HG02678 (cell line): ENCODE measurements at regions not wholly inside any gene's neighbourhood (a gene's known extent, or its start where the extent isn't known, plus 50 kb on each side); places are given as distances from the start of the nearest gene placed in this dataset.

Source experiments
- ATAC-seq: cut with Tn5 transposase; IDR thresholded peaks from one replicate; pipeline ENCODE4 v1.9.1; 2021; ENCODE audit warnings: mild to moderate bottlenecking, moderate library complexity; ENCODE audit not compliant: unreplicated experiment

DNA sequence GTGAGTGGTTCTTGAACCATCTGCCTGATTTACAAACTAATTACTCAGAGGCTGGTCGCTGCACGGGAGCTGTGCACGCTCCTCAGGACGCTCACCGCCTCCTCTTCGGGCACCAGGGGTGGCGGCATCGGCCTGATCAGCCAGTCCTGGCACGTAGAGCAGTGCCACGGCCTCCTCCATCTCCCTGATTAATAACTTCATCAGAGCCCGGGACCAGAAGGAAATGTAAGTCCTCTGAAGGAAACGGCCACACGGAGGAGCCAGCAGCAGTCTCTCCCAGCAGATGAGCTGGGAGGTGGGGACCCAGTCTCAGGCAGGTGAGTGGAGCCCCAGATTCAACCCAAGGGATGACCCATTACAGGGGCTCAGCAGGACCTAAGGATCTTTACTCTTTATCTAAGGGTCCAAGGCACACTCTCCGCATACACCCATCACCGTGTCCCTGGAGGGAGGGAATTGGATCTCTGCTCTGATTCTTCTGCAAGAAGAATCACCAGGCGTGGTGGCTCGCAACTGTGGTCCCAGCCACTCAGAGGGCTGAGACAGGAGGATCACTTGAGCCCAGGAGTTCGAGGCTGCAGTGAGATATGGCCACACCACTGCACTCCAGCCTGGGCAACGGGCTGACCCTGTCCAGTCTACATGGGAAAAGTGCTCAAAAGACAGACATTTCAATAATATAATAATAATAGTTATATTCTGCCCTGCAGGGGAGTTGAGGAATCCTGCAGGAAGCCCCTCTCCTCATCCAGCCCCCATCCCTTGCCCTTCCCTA is 366.5 kb downstream of the SEC14L1 start:
- ATAC-seq: no peak

DNA sequence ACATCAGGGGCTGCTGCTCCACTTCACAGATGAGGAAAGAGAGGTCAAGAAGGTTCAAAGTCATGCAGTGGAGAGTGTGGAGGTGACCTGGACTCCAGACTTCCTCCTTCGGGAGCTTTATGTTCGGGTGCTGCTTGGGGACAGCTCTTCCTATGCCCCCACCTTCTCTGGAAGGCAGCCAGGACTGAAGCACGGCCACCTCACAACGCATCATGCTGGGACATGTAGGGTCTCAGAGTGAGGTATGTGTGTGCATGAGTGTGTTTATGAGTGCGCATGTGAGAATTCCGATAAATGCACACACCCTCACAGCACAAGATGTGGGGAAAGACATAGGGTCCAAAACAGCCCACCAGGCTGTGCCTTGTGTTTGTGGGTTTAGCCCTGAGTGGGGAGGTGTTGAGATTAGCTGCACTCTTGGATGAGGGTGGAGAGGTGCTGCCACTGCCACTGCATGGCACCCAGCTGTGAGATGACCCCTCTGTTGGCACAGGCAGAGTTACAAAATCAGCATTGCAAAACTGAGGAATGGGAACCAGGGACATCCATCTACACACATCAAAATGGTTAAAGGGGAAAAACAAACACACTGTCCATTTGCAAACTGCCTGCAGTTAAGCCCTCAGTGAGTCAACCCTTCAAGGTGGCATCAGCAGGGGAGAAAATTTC is 367.4 kb downstream of the SEC14L1 start:
- no peak for ATAC-seq

DNA sequence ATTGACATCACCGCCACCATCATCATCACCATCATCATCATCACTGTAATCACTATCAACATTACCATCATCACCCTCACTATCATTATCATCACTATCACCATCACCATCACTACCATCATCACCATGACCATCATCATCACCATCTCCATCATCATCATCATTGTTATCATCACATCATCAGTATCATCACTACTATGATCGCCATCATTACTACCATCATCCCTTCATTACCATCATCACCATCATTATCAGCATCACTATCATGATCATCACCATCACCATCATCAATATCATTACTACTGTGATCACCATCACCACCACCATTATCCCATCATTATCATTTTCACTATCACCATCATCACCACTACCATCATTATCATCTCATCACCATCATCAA is 368.3 kb downstream of the SEC14L1 start:
- no peak for ATAC-seq

DNA sequence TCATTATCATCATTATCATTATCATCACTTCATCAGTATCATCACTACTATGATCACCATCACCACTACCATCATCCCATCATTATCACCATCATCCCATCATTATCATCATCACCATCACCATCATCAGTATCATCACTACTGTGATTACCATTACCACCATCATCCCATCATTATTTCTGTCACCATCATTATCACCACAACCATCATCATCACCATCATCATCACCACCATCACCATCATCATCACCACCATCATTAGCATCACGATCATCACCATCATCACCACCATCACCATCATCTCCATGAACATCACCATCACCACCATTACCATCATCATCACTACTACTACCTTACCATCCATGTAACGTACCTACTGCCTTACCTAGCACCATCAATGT is 368.8 kb downstream of the SEC14L1 start:
- no peak for ATAC-seq

DNA sequence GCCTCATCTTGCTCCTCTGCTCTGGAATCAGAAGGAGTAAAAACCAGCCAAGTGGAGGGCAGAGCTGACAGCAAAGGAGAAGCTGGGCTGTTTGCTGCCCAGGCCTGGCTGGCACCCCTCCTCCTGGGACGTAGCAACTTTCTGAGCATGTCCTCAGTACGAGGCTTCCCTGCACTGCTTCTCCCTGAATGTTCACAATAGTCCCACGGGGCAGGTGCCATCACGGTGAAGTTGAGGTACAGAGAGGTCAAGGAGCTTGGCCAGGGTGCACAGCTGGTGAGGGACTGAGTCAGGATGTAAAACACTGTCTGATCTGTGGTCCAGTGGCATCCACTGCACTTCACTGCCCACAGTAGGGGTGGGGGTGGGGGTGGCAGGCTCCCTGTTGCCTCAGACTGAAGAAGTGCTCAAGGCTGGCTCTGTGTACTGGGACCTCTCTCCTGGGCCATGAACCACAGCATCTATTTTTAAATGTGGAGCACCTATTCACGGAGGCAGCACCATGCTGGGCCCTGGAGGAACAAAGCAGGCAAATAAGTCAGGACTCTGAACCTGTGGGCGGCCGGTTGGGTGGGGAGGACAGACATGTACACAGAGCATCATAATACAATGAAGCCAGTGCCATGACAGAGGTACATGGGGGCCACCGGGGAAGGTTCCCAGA is 369.5 kb downstream of the SEC14L1 start:
- ATAC-seq: no peak

DNA sequence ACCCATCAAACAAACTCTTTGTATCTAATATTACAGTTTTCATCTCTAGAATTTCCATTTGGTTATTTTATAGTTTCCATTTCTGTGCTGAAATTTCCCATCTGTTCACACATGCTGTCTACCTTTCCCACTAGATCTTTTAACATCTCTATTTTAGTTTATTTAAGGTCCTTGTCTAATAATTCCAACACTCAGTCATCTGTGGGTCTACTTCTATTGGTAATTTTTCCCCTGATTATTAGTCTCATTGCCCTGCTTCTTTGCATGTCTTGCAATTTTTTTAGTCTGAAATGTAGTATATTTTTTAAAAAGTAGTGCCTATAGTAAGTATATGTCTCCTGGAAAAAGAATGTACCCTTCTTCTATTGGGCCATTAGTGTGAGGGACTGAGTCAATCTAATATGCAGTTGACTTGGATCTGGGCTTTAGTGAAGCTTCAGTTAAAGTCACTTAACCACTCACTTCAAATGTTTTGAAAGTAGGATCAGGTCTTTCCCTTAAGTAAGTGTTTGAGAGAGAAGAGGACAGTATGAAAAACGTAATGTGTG is 370.8 kb downstream of the SEC14L1 start:
- ATAC-seq: no peak

DNA sequence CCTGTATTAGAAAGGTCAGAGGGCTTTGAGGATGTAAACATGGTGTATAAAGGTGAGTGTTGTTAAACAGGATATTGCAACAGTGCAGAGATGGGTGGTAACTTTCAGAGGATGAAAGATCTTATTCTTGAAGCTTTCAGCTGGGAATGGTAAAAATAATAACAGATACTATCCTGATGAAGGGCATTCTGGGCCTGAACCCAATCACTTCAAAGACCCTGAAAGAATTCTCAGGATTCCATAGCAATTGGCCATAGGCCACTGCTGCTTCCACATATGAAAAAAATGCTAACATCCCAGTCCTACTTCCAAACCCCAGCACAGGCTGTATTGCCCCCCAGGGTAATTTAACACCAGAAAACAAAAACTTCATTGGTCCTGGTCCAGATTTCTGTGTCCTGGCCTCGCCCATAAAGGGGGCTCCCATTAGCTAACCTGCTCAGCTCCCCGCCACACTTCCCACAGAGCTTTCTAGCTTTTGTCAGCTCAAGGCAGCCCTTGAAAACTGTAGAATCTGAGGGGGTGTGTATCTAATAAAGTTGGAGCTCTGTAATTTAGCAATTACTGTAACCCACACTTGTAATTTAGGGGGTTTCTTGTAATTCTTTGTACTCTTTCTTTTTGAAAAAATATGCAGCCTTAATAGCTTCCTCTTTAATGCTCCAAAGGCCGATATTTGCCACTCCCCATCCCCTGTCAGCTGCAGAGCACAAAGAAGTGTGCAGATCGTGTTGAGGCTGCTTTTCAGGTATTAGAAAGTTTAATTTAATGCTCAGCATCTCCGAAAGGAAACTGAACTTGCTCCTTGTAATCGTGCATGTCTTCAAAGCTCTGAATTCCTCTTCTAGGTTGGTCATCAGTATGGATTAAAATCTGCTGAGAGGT is 371.5 kb downstream of the SEC14L1 start:
- no peak for ATAC-seq

DNA sequence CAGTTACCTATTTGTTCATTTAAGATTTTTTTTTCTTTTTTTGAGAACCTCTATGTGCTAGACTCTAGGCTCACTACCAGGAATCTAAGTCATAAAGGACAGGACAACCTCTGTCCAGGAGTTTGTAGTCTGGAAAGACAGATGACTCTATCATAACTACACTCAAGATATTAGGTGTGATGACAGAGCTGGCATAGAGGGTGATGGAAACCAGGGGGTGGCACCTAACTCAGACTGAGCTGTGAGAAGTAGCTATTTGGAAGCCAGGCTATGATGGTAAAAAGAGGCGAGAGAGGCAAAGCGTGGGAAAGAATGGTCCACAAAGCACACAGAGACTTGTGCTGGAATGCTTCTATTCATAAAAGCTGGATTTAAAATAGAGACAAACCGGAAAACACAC is 372.3 kb downstream of the SEC14L1 start:
- ATAC-seq: no peak

DNA sequence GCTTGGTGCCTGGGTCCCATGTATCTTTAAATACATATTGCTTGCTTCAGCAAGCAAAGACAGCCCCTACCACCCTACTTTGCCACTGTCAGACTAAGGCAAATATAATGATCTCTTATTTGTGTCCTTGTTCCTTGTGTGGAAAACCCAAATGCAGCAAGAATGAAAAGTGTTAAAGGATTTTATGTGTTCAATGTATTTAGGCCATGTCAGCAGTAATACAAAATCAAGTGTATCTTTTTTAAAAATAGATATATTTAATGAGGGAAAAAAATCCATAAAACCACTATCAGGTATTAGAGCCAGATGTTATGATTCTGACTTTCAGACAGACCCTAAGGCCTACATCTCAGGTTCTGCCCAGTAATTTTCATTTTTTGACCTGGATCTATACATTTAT is 374.5 kb downstream of the SEC14L1 start:
- ATAC-seq: no peak

DNA sequence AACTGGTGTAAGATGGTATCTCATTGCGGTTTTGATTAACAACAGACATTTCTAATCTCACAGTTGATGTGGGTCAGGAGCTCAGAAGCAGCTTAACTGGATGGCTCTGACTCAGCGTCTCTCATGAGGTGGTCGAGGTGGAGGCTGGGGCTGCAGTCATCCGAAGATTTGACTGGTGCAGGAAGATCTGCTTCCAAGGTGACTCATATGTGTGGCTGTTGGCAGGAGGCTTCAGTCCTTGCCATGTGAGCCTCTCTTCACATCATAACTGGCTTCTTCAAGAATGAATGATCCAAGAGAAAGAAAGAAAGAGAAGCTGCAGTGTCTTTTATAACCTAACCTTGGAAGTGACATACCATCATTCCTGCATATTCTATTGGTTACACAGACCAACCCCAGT is 376.1 kb downstream of the SEC14L1 start:
- ATAC-seq: no peak

DNA sequence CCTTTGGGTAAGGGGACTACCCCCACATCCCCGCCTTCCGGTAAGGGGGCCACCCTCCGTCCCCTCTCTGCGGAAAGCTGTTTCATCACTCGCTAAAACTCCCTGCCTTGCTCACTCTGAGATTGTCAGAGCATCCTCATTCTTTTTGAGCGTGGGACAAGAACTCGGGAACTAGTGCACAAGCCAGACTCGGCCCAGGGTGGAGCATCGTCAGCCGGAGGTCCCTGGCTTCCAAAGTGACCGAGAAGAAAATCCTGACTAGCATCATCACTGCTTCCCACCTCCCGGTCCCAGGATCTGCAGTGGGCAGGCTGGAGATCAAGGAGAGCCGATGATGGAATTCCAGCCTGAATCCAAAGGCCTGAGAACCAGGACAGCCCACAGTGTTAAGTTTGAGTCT is 380.3 kb downstream of the SEC14L1 start:
- no peak for ATAC-seq

DNA sequence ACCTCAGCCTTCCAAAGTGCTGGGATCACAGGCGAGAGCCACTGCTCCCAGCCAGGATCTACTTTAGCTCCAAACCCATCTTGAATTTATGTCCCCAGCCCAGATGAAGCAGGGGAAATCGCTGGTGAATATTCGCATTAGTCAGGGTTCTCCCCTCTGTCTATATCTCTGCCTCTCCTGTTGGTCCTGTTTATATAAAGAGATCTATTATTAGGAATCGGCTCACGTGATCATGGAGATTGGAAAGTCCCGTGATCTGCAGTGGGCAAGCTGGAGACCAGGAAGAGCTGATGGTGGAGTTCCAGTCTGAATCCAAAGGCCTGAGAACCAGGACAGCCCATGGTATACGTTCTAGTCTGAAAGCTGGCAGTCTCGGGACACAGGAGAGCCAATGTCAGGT is 382.8 kb downstream of the SEC14L1 start:
- ATAC-seq: no peak

DNA sequence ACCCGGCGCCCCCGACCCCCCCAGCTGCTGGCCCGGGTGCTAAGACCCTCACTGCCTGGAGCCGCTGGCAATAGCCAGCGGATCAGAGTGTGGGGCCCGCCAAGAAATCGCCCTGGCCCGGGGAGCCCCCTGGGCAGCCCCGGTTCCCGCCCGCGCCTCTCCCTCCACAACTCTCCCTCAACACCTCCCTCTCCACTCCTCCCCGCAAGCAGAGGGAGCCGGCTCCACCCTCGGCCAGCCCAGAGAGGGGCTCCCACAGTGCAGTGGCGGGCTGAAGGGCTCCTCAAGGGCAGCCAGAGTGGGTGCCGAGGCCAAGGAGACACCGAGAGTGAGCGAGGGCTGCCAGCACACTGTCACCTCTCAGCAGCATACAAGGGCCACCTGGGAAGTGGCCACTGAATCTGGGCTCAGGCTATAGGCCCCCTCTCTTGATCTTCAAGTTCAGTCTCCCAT is 385.5 kb downstream of the SEC14L1 start:
- no peak for ATAC-seq

DNA sequence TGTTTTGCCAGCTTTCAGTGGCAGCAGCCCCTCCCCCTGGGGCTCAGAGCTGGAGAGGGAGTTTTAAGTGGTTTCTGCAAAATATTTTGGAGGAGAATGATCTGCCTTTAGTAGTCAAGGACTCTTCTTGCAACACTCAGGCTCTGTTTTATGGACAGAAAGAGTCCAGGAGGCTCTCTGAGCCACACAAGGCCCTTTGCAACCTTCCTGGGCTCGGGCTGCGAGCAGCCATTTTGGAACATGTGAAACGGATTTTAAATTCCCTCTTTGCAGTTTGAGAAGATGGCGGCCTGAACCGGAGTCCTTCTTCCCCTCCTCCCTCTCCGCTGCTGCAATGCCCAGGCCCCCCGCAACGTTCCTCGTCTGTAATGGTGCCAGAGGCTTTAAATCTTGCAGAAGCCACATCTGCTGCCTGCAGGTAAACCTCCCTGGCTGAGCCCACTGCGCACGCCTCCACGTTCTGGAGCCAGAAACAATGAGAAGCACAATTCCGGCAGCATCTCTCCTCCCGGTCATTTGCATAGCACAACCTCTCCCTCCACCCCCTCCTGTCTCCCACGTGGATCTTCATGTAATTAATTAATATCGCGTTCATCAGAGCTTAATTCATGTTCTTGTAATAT is 386.1 kb downstream of the SEC14L1 start:
- ATAC-seq: no peak

DNA sequence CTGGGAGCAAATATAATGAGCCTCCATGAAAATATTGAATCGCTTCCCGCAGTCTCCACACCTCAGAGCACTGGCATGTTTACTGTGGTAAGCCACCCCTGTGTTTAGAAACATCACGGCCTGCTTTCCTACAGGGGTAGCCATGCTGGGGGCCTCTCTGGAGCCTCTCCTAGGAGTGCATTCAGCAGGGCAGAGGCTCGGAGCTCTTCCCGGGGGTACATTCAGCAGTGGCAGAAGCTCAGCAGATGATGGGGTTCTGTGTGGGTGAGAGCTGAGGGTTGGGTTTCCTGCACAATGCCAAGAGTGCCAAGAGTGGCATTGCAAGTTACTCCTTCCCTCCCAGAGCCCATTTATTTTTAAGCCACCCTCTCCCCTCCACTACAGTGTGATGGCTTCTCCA is 386.6 kb downstream of the SEC14L1 start:
- ATAC-seq: no peak

DNA sequence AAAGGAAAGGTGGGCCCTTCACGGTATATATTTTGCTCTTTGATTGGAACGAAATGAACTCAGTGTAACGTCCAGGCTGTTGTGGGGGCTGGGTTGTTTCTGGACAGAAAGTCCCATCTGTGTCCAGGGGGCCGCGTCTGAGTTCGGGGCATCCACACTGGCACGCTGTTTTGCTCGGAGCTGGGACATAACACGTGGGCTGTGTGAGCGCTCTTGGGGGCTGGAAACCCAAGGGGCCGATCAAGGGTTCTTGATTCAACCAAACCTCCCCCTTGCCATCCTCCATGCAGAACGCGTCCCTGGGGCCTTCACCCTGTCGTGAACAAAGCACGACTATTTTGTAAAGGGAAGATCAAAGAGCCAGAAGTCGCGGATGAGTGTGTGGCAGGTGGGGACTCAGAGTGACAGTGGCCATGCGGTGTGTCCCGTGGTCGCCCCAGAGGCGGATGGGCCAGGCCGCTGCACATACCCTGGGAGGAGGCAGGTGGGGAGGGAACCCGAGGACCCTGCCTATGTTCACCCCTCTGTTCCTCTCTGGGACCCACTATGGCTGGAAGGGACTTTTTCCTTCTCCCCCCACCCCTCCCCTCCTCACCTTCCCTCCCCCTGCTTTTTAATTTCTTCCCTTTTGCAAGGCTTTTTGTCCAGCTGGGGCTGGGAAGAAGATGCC is 387.2 kb downstream of the SEC14L1 start:
- no peak for ATAC-seq

DNA sequence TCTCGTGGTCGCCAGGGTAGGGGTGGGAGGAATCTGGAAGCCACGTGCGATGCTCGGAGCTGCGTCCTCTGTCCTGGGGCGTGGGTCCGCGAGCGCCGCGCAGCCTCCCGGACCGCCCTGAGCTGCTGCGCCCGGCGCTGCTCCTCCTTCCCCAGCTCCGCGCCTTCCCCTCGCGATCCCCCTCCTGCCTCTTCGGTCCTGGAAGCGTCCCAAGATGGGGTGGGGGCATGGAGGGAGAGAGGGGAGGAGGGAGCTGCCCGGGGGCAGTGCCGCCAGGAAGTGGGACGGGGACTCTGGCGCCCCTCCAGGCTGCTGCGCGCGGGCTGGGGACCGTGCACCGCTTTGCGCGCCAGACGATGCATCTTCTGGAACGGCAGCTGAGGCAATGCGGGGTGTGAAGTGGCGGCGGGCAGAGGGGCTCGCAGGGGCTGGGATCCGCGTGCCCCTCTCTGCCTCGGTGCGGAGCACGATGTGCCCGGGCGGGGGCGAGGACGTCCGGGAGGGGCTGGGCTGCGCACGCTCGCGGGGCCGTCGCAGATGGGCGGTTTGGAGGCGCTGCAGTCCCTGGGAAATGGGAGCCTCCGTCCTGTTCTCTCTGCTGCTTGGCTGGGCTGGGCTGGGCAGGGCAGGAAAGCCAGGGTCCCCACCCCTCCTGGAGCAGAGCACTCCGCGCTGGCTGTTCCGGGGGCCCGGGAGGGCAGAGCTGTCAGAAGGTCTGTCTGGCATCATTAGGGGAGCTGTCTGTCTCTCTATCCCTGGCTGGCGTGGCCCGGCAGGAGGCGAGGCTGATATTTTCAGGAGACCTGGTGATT is 388.0 kb downstream of the SEC14L1 start:
- ATAC-seq: no peak

DNA sequence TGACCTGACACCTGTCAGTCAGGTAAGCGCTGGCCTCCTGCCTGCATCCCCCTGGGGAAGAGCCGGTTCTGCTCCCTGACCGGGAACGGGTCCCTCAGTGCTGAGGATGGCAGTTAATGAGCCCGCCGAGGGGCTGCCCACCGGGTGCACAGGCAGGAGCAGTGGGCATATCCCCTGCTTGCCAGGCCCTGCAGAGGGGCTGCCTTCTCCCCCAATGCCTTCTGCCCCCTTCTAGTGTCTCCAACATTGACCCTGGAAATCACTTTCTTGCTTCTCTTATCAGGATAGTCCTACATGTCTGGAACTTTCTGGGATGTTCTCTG is 388.5 kb downstream of the SEC14L1 start:
- ATAC-seq: no peak

DNA sequence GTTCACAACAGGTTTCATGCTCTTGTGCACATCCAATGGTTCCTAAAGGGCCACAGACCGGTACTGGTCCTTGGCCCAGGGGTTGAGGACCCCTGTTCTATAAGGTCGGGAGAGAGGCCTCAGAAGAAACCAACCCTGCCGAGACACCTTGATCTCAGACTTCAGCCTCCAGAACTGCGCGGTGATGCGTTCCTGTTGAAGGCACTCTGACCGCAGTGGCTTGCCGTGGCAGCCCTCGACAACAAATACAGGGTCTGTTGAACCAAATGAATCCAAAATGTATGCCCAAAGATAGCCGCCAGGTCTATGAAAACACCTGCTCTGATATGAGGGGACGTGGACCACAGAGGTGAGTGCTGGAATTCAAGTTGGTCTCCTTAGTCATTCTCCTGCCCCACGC is 389.8 kb downstream of the SEC14L1 start:
- ATAC-seq: no peak
